Hepatocyte (in vitro differentiated cells): ENCODE measurements at regions not wholly inside any gene's neighbourhood (a gene's known extent, or its start where the extent isn't known, plus 50 kb on each side); places are given as distances from the start of the nearest gene placed in this dataset.
"Not testable (repeated sequence)": the region's sequence is repeated elsewhere in the genome, so short reads cannot be mapped to it uniquely, and the experiment has no call there.

ENCODE experiments used
- DNase-seq: peaks from one replicate; pipeline ENCODE4 v3.0.0-alpha.2; 2016; ENCODE audit warnings: low spot score
- H2AFZ ChIP-seq: fragments of 200-600 bp; sonication (generic); 2 replicates; pipeline ENCODE4 v1.6.0; 2016; ENCODE audit warnings: antibody characterized with exemption, mild to moderate bottlenecking
- H3K27ac ChIP-seq: fragments of 200-600 bp; sonication (generic); 2 replicates; pipeline ENCODE4 v1.5.1; 2016; ENCODE audit warnings: mild to moderate bottlenecking
- H3K27me3 ChIP-seq: fragments of 200-600 bp; sonication (generic); 2 replicates; pipeline ENCODE4 v1.6.1; 2016
- H3K36me3 ChIP-seq: fragments of 200-600 bp; sonication (generic); replicated peaks from 2 replicates; pipeline ENCODE4 v1.5.1; 2016; ENCODE audit warnings: low read depth; ENCODE audit not compliant: insufficient read depth
- H3K4me1 ChIP-seq: fragments of 200-600 bp; sonication (generic); 2 replicates; pipeline ENCODE4 v1.5.1; 2016; ENCODE audit warnings: mild to moderate bottlenecking, moderate library complexity; ENCODE audit not compliant: insufficient read depth
- H3K4me2 ChIP-seq: fragments of 200-600 bp; sonication (generic); 2 replicates; pipeline ENCODE4 v1.6.0; 2016
- H3K4me3 ChIP-seq: fragments of 200-600 bp; sonication (generic); 2 replicates; pipeline ENCODE4 v1.5.1; 2016; ENCODE audit warnings: mild to moderate bottlenecking
- H3K79me2 ChIP-seq: fragments of 200-600 bp; sonication (generic); 2 replicates; pipeline ENCODE4 v1.6.0; 2017; ENCODE audit warnings: mild to moderate bottlenecking
- H3K9me2 ChIP-seq: fragments of 200-600 bp; sonication (generic); replicated peaks from 2 replicates; pipeline ENCODE4 v1.6.0; 2017; ENCODE audit warnings: mild to moderate bottlenecking; ENCODE audit not compliant: insufficient read depth
- H3K9me3 ChIP-seq: fragments of 200-600 bp; sonication (generic); 2 replicates; pipeline ENCODE4 v1.5.1; 2016; ENCODE audit warnings: low read depth, mild to moderate bottlenecking
- H4K20me1 ChIP-seq: fragments of 200-600 bp; sonication (generic); 2 replicates; pipeline ENCODE4 v1.6.0; 2016; ENCODE audit warnings: mild to moderate bottlenecking; ENCODE audit not compliant: insufficient read depth, poor library complexity, severe bottlenecking
- CTCF ChIP-seq: fragments of 200-600 bp; sonication (generic); IDR thresholded peaks from 2 replicates; pipeline ENCODE4 v1.5.1; 2016; ENCODE audit warnings: antibody characterized with exemption, mild to moderate bottlenecking; ENCODE audit not compliant: poor library complexity
- EZH2 ChIP-seq: fragments of 200-600 bp; sonication (generic); IDR thresholded peaks from 2 replicates; pipeline ENCODE4 v1.6.1; 2016; ENCODE audit warnings: antibody characterized with exemption, mild to moderate bottlenecking, borderline replicate concordance
- EZH2phosphoT487 ChIP-seq: fragments of 200-600 bp; sonication (generic); IDR thresholded peaks from one replicate; pipeline ENCODE4 v1.6.1; 2018; ENCODE audit warnings: antibody characterized with exemption, mild to moderate bottlenecking, low read depth, moderate library complexity; ENCODE audit not compliant: unreplicated experiment, severe bottlenecking
- WGBS: methylation state at CpG from one replicate; pipeline ENCODE4 v1.1.6; 2016; ENCODE audit warnings: low lambda C conversion rate; ENCODE audit errors: missing lambda C conversion rate; 5-methylcytosine and 5-hydroxymethylcytosine counted together

GRCh38 chr4:189809839-189810238 is 130.8 kb upstream of the FRG1 start:
- no peak overlapping the region for H3K4me3 ChIP-seq

GRCh38 chr4:189810318-189811181 is 130.1 kb upstream of the FRG1 start:
- not testable (repeated sequence) for H3K4me3 ChIP-seq, H2AFZ ChIP-seq, H3K27ac ChIP-seq, H3K27me3 ChIP-seq, H3K9me3 ChIP-seq, H3K79me2 ChIP-seq, DNase-seq, H3K9me2 ChIP-seq, H3K4me2 ChIP-seq, H3K4me1 ChIP-seq, H4K20me1 ChIP-seq, H3K36me3 ChIP-seq
- 90% methylated on average over 21 of the region's 75 CpGs for WGBS

More at GRCh38 chr4:189809839-189810238, 130.8 kb upstream of the FRG1 start:
- Histone ChIP-seq H4K20me1 (no peaks in the 10 kb centered on the region), H3K4me2 (no peak overlapping the region), H3K79me2 (no peaks in the 10 kb centered on the region), H2AFZ (no peak overlapping the region), H3K27ac (no peak overlapping the region), H3K36me3 (no peaks in the 10 kb centered on the region), H3K4me1 (no peaks in the 10 kb centered on the region), H3K9me3 (no peaks in the 10 kb centered on the region), H3K27me3 (no peaks in the 10 kb centered on the region), H3K9me2 (no peaks in the 10 kb centered on the region)
- 72% methylated on average over 9 of the region's 9 CpGs for WGBS
- TF ChIP-seq CTCF (no peak), EZH2phosphoT487 (no peak), EZH2 (no peak)
- DNase-seq, result no peak

- no peaks in the 10 kb centered on the region for H4K20me1 ChIP-seq
- WGBS, result 74% methylated on average over 4 of the region's 4 CpGs
- DNase-seq, result no peak
- H3K27me3 ChIP-seq, result no peaks in the 10 kb centered on the region
- no peak for TF ChIP-seq EZH2
- TF ChIP-seq CTCF, result no peak
- TF ChIP-seq EZH2phosphoT487, result no peak
- no peaks in the 10 kb centered on the region for H3K9me3 ChIP-seq
- no peak overlapping the region for H3K27ac ChIP-seq
- H2AFZ ChIP-seq, result no peak overlapping the region
- H3K36me3 ChIP-seq, result no peaks in the 10 kb centered on the region
- H3K9me2 ChIP-seq, result no peaks in the 10 kb centered on the region
- H3K4me3 ChIP-seq, result no peak overlapping the region
- no peaks in the 10 kb centered on the region for H3K79me2 ChIP-seq
- H3K4me2 ChIP-seq, result no peak overlapping the region
- H3K4me1 ChIP-seq, result no peaks in the 10 kb centered on the region
Measured at GRCh38 chr4:189815404-189816192, 125.1 kb upstream of the FRG1 start.

- H2AFZ ChIP-seq, result no peak overlapping the region
- H3K4me2 ChIP-seq, result no peak overlapping the region
- no peak overlapping the region for H3K4me3 ChIP-seq
- no peak for TF ChIP-seq EZH2
- no peak for TF ChIP-seq EZH2phosphoT487
- TF ChIP-seq CTCF, result no peak
- no peak overlapping the region for H3K27ac ChIP-seq
- H3K27me3 ChIP-seq, result no peaks in the 10 kb centered on the region
- H3K79me2 ChIP-seq, result no peaks in the 10 kb centered on the region
- no peaks in the 10 kb centered on the region for H4K20me1 ChIP-seq
- no peaks in the 10 kb centered on the region for H3K9me3 ChIP-seq
- no peaks in the 10 kb centered on the region for H3K9me2 ChIP-seq
- DNase-seq, result no peak
- 66% methylated on average over 3 of the region's 3 CpGs for WGBS
- H3K36me3 ChIP-seq, result no peaks in the 10 kb centered on the region
- no peaks in the 10 kb centered on the region for H3K4me1 ChIP-seq
Measured at GRCh38 chr4:189822326-189822725, 118.3 kb upstream of the FRG1 start.
